ENCODE measurements at regions not wholly inside any gene's neighbourhood (a gene's known extent, or its start where the extent isn't known, plus 50 kb on each side); places are given as distances from the start of the nearest gene placed in this dataset.
A peak's percentile ranks its signal among the peaks of the same experiment; 100 is the strongest.

- TF ChIP-seq CTCF (IDR thresholded peaks at IDR 0.05; ENCODE audit: low read depth, low read length): no peak
- in situ Hi-C loops (cut with HindIII; ENCODE audit: low sequenced_read_pairs): no loop called here
- no peak overlapping the region for H3K4me3 ChIP-seq (ENCODE audit: low read depth, low read length)
- peak; percentile 61 for DNase-seq (ENCODE audit: low read depth, low spot score)
Observed at GRCh38 chr13:37443538-37443937, 155.0 kb downstream of the POSTN start.

DNA sequence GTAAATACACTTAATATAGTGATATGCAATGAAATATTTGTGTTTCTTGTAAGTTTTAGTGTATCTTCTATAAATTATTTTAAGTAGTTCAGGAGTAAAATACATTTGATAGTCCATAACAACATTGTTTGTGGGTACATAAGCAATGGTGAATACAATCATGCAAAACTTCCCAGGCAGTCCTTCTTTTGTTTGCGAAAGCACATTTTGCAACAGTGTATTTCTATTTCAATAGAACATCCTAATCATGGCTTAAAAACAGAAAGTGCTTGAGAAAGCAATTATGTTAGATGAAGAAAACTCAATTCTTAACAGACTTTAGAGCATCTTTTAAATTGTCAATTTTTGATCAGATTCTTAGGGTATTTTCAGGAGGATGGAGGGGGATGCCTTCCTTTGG is 155.6 kb downstream of the POSTN start:
- in situ Hi-C loops (cut with HindIII; ENCODE audit: low sequenced_read_pairs): no loop called here
- no peak for DNase-seq (ENCODE audit: low read depth, low spot score)
- TF ChIP-seq CTCF (IDR thresholded peaks at IDR 0.05; ENCODE audit: low read depth, low read length): no peak
- no peak overlapping the region for H3K4me3 ChIP-seq (ENCODE audit: low read depth, low read length)

DNA sequence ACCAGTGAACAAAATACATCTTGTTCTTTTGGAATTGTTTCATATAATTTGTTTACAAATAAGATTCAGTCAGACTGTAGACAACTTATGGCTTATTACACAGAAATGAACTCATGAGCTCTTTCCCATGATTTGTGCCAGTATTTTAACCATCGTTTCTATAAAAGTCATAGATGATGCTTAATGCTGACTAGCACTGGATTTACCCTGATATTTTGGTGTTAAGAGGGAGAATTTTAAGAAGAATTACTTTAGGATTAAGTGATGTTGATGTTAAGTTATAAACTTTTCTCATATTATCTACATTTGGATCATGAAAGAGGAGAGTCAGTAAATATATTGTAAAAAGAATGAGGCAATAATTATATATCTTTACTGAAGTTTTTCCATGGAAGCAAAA is 162.7 kb downstream of the POSTN start:
- no peak for TF ChIP-seq CTCF (IDR thresholded peaks at IDR 0.05; ENCODE audit: low read depth, low read length)
- in situ Hi-C loops (cut with HindIII; ENCODE audit: low sequenced_read_pairs): no loop called here
- H3K4me3 ChIP-seq (ENCODE audit: low read depth, low read length): no peak overlapping the region
- no peak for DNase-seq (ENCODE audit: low read depth, low spot score)

DNA sequence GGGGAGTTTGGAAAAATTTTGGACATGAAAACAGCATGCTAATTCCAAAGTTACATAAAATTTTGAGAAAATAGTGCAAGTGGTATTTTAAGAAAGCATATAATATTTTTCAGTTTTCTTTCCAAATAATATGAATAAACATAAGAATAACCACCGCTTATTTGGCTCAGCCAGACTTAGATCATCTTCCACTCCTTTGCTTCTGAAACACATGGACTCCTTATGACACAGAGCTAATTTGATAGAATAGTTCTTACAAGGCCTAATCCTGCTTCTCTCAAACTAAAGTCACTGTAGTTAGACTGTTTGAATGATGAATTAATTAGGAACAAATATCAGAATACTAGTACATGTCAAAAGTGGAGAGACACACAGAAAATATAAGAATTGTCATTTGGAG is 165.5 kb downstream of the POSTN start:
- TF ChIP-seq CTCF (IDR thresholded peaks at IDR 0.05; ENCODE audit: low read depth, low read length): no peak
- no peak for DNase-seq (ENCODE audit: low read depth, low spot score)
- no peak overlapping the region for H3K4me3 ChIP-seq (ENCODE audit: low read depth, low read length)
- in situ Hi-C loops (cut with HindIII; ENCODE audit: low sequenced_read_pairs): no loop called here

DNA sequence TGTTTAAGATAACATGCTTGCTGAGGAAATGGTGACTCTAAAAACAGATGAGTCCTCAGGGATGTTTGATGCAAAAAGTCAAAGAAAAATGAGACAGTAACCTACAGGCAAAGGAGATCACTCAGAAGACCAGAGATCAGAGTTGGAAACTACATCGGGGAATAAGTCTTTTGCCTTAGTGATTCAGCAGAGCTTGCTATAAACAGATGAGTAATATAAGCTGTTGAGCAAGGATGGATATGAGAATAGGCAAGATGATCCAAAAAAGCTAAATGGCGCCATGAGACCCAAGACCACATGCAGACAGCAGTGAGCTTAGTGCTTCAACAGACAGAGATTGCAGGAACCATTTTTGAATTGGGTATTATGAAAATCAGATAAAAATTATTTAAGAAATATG is 168.6 kb downstream of the POSTN start:
- in situ Hi-C loops (cut with HindIII; ENCODE audit: low sequenced_read_pairs): no loop called here
- H3K4me3 ChIP-seq (ENCODE audit: low read depth, low read length): no peak overlapping the region
- no peak for TF ChIP-seq CTCF (IDR thresholded peaks at IDR 0.05; ENCODE audit: low read depth, low read length)
- DNase-seq (ENCODE audit: low read depth, low spot score): peak; percentile 69

DNA sequence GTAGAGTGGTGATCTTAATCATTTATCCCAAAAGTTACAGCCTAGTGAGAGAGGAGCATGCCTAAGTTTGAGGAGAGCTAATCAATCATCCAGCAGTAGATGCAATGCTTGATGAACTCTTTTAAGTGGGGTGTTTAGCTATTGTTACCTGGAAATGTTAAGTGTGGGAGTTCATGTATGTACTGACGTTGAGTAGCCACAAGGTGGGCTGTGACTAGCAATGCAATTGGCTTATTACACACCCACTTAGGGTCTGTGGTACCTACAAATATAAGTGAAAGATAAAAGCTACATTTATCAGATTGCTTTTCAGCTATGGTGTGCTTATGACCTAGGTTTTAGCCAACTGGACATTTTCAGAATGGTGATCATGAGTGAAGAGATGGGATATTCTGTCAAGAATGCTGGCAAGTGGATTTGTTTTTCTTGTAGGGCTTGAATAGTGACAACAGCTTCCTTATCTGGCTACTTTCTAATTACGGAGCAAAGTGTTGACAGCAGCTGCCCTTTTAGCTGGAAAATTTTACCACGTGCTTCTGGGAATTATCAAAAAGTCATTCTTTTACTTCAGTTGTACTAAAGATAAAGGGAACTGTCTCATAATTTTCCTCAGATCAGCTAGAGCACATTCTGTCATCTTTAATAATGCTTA is 170.6 kb downstream of the POSTN start:
- DNase-seq (ENCODE audit: low read depth, low spot score): no peak
- H3K4me3 ChIP-seq (ENCODE audit: low read depth, low read length): no peak overlapping the region
- in situ Hi-C loops (cut with HindIII; ENCODE audit: low sequenced_read_pairs): no loop called here
- no peak for TF ChIP-seq CTCF (IDR thresholded peaks at IDR 0.05; ENCODE audit: low read depth, low read length)

DNA sequence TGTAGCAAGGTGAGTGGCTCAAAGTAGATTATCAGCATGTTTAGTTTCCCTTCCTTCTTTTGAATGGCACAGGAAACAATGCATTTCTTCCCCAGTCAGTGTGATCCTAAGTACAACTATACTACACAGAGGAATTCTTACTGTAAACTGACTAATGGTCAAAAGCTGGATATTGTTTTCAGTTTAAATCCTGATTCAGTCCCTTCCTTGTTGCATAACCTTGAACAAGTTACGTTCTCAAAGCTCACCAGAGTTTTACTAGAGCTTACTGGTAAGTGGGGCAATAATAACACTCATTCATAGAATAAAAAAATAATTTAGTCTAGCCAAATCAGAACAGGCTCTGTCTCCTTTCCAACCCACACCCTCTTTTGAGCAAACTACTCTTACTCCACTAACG is 180.1 kb downstream of the POSTN start:
- no peak overlapping the region for H3K4me3 ChIP-seq (ENCODE audit: low read depth, low read length)
- in situ Hi-C loops (cut with HindIII; ENCODE audit: low sequenced_read_pairs): no loop called here
- DNase-seq (ENCODE audit: low read depth, low spot score): no peak
- no peak for TF ChIP-seq CTCF (IDR thresholded peaks at IDR 0.05; ENCODE audit: low read depth, low read length)
